G401.6 (cell line): ENCODE measurements at regions not wholly inside any gene's neighbourhood (a gene's known extent, or its start where the extent isn't known, plus 50 kb on each side); places are given as distances from the start of the nearest gene placed in this dataset.

Experiments used
- FAIRE-seq: peaks from 2 replicates; lab custom pipeline; 2012; peaks lifted over from hg19 to GRCh38; lab: Jason Lieb, UNC

DNA sequence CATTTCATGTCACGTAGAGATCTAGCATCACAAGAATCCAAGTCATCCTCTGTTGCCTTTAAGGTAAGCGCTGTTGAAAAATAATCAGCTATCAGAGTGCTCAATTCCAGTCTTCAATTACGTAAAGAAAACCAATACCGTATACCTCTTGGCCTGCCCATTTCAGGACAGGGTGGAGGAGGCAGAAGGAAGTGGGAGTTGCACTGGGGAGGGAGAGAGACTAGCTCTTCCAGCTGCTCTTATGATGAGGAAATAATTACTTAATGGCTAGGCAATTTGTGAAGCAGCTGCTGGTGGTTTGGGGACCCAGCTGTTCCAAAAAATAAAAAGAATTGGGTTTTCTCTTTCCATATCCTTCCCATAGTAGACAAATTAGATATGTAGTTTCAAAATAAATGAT is 365.8 kb upstream of the MCTP2 start:
- no peak for FAIRE-seq

DNA sequence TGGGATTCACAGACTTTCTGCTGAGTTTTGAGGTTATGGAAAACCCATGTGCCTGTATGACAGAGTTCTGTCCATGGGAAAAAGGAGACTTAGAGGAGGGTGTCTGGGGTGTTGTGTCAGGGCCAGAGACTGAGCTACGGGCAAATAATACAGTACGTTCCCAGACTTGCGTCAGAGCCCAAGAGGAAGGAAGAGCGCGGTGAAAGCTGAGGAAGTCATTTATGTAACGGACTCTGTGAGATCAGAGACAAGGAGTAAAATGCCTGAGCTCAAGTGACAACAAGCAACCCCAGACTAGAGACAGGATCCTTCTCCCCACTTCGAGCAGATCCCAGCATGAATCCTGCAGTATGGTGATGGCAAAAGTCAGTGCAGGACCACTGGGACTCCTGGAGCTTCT is 368.6 kb upstream of the MCTP2 start:
- no peak for FAIRE-seq

GRCh38 chr15:93861956-93862741 is 369.2 kb upstream of the MCTP2 start:
- FAIRE-seq, result no peak

- no peak for FAIRE-seq
Measured at GRCh38 chr15:93861413-93861812, 369.9 kb upstream of the MCTP2 start.

DNA sequence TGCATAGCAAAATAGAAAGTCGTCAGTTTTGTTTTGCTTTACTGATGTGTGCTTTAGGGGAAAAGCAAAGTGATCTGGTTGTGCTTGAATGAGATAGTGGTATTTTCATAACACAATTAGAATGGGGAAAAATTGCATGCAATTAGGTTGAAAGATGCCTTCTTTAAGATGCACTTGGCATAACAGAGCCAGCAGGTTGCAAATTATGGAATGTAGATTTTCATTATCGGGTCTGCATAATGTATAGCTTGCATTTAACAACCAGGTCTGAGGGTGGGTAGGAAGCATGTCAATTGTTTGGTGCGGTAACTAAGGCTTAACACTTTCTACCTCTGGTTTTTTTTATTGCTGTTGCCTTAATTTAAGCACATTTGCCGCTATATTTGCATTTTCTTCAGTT is 370.7 kb upstream of the MCTP2 start:
- no peak for FAIRE-seq

DNA sequence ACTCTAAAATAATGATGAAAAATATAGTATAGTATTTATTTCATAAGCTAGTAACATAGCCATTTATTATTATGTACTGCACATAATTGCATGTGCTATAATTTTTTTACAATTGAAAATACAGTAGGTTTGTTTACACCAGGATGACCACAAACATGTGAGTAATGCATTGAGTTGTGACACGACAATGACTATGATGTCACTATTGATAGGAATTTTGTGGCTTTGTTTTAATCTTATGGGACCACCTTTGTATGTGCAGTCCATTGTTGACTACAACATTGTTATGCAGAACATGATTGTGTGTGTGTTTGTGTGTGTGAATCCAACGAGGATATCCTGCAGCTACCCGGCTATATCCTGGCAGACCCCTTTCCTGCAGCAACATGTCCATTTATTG is 372.2 kb upstream of the MCTP2 start:
- FAIRE-seq, result no peak

GRCh38 chr15:93855181-93855826 is 376.1 kb upstream of the MCTP2 start:
- no peak for FAIRE-seq

- no peak for FAIRE-seq
Measured at GRCh38 chr15:93854088-93854487, 377.3 kb upstream of the MCTP2 start.

DNA sequence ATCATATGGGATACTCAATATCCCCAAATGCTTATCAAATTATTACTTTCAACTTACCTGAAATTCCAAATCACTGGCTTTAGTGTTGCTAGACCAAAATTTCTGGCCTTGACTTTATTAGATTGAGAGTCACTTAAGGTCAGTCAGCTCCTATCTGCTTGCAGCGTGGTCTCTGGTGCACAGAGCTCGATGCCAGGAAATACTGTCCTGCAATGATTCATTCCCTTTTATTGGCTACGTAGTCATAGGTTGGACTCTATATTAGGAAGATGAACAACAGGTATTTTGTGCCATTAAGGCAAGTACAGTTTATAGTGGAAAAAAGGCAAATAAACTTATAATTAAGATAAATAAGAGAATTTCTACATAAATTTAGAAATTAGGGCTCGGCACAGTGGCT is 378.6 kb upstream of the MCTP2 start:
- FAIRE-seq, result no peak

- no peak for FAIRE-seq
Measured at GRCh38 chr15:93848490-93848889, 382.9 kb upstream of the MCTP2 start.

- no peak for FAIRE-seq
Measured at GRCh38 chr15:93848076-93848475, 383.3 kb upstream of the MCTP2 start.

DNA sequence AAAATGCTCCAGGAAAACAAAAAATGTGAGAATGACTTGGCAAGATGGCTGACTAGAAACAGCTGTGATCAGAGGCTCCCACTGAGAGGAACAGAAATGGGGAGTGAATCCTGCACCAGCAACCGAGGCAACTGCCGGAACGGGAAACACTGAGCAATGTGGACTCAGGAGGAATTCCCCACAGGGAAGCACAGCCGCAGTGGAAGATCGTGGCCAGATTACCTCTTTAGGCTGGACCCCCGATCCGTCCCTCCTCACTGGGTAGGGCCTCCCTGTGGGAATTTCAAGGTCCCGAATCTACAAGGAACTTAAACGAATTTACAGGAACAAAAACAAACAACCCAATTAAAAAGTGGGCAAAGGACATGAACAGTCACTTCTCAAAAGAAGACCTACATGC is 385.2 kb upstream of the MCTP2 start:
- FAIRE-seq, result no peak

DNA sequence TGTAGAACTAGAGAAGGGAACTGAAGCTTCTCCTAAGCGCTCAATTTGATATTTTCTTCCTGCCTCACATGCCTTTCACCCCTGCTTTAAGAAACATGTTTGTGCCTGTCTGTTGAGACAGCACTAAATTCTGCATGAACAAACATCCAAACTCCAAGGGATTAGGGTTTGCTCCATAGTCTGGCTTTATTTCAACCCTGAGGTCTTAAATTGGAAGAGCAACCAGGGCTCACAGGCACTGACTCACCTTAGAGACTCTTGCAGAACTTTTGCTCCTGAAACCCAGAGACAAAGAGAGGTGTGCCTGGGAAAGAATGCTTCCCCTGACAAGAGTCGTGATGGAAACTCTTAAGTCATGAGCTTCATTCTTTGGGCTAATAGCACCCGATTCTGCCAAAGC is 393.9 kb upstream of the MCTP2 start:
- FAIRE-seq, result no peak

DNA sequence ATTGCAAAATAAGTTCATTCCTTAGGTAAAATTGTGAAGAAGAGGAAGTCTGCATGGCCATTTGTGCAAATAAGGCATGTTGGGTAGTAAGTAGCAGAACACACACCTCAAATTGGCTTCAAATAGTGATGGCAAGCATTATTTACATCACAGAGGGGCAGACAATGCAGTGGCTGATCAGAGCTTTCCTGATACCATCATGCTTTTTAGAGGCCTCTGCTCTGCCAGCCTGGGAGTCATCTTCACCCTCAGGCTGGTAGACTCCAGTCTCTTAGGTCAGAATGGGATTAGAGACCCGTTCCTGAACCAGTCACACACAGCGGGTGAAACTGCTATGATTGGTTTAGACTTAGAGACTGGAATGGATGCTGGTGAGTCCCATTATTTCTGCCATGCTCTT is 396.0 kb upstream of the MCTP2 start:
- no peak for FAIRE-seq

- FAIRE-seq, result no peak
Measured at GRCh38 chr15:93831641-93832040, 399.7 kb upstream of the MCTP2 start.

GRCh38 chr15:93830221-93831080 is 400.9 kb upstream of the MCTP2 start:
- FAIRE-seq, result no peak

GRCh38 chr15:93829115-93829870 is 402.1 kb upstream of the MCTP2 start:
- no peak for FAIRE-seq

GRCh38 chr15:93826790-93827189 is 404.6 kb upstream of the MCTP2 start:
- no peak for FAIRE-seq

DNA sequence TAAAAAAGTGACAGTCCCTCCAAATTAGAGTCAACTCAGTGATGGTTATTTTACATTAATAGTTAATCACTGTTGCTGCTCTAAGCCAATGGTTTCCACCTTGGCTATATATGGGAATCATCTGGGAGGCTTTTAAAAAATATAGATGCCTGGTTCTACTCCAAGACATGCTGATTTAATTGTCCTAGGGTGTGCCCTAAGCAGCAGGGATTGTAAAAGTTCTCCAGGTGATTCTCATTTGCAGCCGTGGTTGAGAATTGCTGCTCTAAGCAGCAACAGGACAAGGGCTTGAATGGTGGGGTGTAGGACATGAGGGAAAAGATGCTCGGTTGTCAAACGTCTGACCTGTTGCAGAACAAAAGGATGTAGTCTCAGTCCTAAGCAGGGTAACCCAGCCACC is 405.1 kb upstream of the MCTP2 start:
- no peak for FAIRE-seq

DNA sequence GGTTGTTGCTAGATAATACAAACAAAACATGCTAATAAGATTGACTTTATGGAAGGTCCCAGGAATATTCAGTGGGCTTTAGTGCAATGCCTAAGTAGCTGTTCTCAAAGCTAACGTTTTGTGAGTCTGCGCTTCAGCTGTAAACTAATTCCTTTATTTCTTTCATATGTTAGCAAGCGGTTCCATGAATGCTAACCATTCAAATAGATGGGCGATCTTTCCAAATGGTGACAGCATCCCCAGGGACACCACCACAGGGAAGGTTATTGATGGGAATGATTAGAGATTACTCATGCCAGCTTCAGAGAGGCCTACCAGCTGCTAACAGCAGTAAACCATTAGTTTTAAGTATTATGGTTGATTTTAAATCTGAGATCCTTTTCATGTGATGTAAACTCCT is 405.7 kb upstream of the MCTP2 start:
- no peak for FAIRE-seq

DNA sequence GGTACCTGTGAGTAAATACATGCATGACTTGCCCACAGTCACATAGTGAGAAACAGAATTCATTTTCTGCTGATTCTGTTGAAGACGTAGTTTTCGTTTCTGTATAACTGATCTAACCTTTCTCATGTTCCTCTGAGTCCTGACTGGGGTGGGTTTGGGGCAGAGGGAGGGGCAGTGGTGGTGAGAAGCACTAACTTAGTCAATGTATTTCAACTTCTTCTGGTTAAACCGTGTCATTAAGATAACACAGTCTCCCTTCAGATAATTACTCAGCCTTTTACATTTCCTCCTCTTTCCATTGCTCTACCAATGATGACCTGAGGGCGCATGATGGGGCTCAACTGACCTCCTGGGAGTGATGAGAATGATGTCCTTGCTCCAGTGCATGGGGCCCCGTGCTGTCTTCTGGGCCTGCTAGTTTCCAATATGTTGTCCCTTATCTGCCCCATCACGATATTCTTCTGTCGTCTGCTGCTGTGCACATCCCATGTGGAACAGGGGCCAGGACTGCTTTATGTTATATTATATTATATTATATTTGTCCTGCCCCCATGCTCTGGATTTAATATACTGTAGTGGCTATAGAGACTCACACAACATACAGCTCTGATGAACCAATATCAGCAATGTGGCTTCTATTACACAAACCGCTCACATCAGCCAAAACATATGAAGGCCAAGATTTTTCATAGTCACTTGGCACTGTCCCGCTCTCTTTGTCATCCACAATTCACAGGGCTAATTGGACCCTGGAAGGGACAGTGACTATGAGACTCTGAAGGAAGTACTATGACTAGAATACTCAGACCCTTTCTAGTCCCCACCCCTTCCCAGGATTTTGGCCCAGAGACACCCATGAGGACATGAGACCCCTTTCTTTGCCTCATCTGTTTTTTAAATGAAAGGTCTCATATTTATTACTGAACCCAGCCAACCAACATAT is 407.1 kb upstream of the MCTP2 start:
- FAIRE-seq, result no peak
